Transverse colon (tissue), 4 donors: ENCODE measurements at regions not wholly inside any gene's neighbourhood (a gene's known extent, or its start where the extent isn't known, plus 50 kb on each side); places are given as distances from the start of the nearest gene placed in this dataset.
"Not testable (repeated sequence)": the region's sequence is repeated elsewhere in the genome, so short reads cannot be mapped to it uniquely, and the experiment has no call there.

ENCODE experiments used
- DNase-seq: peaks from one replicate; pipeline ENCODE4 v3.0.0-alpha.2; 2019
- H3K27ac ChIP-seq, 4 donors: fragments of 200-600 bp; sonication (generic); 2 replicates each; pipeline ENCODE4 v1.5.1; 2016 to 2018; ENCODE audit warnings: inconsistent platforms in 4 of 4
- H3K27me3 ChIP-seq: fragments of 200-600 bp; sonication (generic); 2 replicates; pipeline ENCODE4 v1.5.1; 2017; ENCODE audit warnings: inconsistent platforms
- H3K36me3 ChIP-seq, 4 donors: fragments of 200-600 bp; sonication (generic); 2 replicates each; pipeline ENCODE4 v1.5.1; 2017 to 2019; ENCODE audit warnings: inconsistent platforms in 4 of 4
- H3K4me1 ChIP-seq, 4 donors: fragments of 200-600 bp; sonication (generic); 2 replicates each; pipeline ENCODE4 v1.5.1; 2017 to 2020; ENCODE audit warnings: inconsistent platforms in 4 of 4
- H3K4me3 ChIP-seq, 4 donors: fragments of 200-600 bp; sonication (generic); 1 replicate in 1 of 4; 2 replicates in 3 of 4; pipeline versions ENCODE4 v1.5.1 to v1.6.1; 2017 to 2019; ENCODE audit warnings: inconsistent platforms in 4 of 4
- H3K9me3 ChIP-seq, 2 donors: fragments of 200-600 bp; sonication (generic); 2 replicates each; pipeline ENCODE4 v1.5.1; 2017 to 2019; ENCODE audit warnings: inconsistent platforms in 2 of 2
- EP300 ChIP-seq: sonication (generic); formaldehyde crosslinking; IDR thresholded peaks from one replicate; pipeline ENCODE4 v1.6.1; 2017; ENCODE audit warnings: antibody characterized with exemption, low read depth
- POLR2A ChIP-seq: fragments of 450-650 bp; IDR thresholded peaks from one replicate; pipeline ENCODE4 v1.6.1; 2016; ENCODE audit warnings: antibody characterized with exemption, mild to moderate bottlenecking, moderate library complexity
- POLR2AphosphoS5 ChIP-seq, 3 donors: sonication (generic); formaldehyde crosslinking; IDR thresholded peaks; one replicate each; pipeline ENCODE4 v1.6.1; 2016; ENCODE audit warnings: antibody characterized with exemption in 3 of 3
- WGBS, 2 donors: methylation state at CpG; one replicate each; pipeline ENCODE4 v1.1.5; 2018; ENCODE audit warnings: low coverage in 1 of 2; 5-methylcytosine and 5-hydroxymethylcytosine counted together
- in situ Hi-C, 4 donors: fragments of 200-750 bp; cut with MboI; loops; one replicate each; pipeline versions ENCODE4 v1.15.0 to v1.15.1; 2017; ENCODE audit warnings: low sequenced_read_pairs in 3 of 4, low pct_ligation_motif_present in 1 of 4, low pct_unique_long_range_greater_than_20kb in 1 of 4
- intact Hi-C: fragments of 100-400 bp; cut with DNase I; formaldehyde crosslinking; loops from one replicate; pipeline ENCODE4 v1.15.1; 2023; ENCODE audit warnings: low total_unique reads
- TF ChIP-seq, protein P1 (sequence below), 5 experiments: fragments of 200-600 bp in 3 of 5; fragments of 450-650 bp in 2 of 5; sonication (generic) in 3 of 5; IDR thresholded peaks; 1 replicate in 2 of 5; 2 replicates in 3 of 5; pipeline ENCODE4 v1.5.1; 2016 to 2017; ENCODE audit warnings: antibody characterized with exemption in 5 of 5, inconsistent platforms in 3 of 5, mild to moderate bottlenecking in 2 of 5, moderate library complexity in 1 of 5

DNA sequence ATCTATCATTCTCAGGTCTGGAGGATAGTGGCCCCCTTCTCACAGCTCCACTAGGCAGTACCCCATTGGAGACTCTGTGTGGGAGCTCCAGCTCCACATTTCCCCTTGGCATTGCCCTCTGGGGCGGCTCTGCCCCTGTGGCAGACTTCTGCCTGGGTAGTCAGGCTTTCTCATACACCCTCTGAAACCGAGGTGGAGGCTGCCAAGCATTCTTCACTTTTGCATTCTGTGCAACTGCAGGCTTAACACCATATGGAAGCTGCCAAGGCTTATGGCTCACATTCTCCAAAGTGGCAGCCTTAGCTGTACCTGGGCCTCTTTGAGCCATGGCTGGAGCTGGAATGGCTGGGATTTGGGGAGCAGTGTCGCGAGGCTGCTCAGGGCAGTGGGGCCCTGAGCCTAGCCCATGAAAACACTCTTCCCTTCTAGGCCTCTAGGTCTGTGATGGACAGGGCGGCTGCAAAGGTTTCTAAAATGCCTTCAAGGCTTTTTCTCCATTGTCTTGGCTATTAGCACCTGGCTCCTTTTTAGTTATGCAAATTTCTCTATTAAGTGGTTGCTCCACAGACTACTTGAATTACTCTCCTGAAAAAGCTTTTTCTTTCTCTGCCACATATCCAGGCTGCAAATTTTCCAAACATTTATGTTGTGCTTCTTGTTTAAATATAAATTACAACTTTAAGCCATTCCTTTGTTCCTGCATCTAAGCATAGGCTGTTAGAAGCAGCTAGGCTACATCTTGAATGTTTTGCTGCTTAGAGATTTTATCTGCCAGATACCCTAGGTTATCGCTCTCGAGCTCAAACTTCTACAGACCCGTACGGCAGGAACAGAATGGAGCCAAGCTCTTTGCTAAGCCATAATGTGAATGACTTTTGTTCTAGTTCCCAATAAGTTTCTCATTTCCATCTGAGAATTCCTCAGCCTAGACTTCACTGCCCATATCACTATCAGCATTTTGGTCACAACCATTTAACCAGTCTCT, 206.5 kb downstream of the CPS1 start:
- 85 to 97% methylated on average over 4 to 9 of the region's 9 CpGs for WGBS, 2 donors
- TF ChIP-seq POLR2AphosphoS5 (IDR thresholded peaks at IDR 0.05) (no peak), EP300 (no peak), POLR2A (no peak)
- TF ChIP-seq, protein P1, sequence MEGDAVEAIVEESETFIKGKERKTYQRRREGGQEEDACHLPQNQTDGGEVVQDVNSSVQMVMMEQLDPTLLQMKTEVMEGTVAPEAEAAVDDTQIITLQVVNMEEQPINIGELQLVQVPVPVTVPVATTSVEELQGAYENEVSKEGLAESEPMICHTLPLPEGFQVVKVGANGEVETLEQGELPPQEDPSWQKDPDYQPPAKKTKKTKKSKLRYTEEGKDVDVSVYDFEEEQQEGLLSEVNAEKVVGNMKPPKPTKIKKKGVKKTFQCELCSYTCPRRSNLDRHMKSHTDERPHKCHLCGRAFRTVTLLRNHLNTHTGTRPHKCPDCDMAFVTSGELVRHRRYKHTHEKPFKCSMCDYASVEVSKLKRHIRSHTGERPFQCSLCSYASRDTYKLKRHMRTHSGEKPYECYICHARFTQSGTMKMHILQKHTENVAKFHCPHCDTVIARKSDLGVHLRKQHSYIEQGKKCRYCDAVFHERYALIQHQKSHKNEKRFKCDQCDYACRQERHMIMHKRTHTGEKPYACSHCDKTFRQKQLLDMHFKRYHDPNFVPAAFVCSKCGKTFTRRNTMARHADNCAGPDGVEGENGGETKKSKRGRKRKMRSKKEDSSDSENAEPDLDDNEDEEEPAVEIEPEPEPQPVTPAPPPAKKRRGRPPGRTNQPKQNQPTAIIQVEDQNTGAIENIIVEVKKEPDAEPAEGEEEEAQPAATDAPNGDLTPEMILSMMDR (IDR thresholded peaks at IDR 0.05), result no peak
- DNase-seq, result no peak
- intact Hi-C loops, result no loop called here
- Histone ChIP-seq H3K27ac (no peak overlapping the region), H3K4me1 (no peaks in the 10 kb centered on the region), H3K36me3 (no peaks in the 10 kb centered on the region), H3K4me3 (no peak overlapping the region), H3K27me3 (no peaks in the 10 kb centered on the region), H3K9me3 (no peaks in the 10 kb centered on the region)
- in situ Hi-C loops, result no loop called here

DNA sequence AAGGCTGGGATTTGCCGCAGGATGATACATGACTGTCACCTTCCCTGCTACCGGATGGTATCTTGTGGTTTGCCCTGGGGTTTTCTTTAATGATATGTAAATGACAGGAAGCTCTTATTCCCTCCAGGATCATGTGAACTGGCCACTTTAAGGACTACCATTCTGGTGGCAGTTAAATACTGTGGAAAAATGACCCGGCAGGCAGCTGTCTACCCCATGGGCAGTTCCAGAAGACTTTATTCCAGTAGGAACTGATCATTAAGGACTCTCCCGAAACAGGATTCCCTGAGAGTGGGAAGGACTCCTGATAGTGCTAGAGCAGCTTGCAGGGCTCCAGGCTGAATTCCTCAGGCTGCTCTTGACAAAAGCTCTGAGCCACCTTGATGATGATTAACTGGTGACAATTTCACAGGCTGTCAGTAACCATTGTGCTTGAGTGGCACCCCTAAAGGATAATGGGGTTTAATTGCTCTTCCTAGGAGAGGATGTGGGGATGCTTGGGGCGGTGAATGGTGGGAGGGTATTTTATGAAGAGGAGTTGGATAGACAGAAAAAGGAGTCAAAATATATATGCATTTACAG, 212.0 kb downstream of the CPS1 start:
- intact Hi-C loops, result no loop called here
- no peak for DNase-seq
- in situ Hi-C loops, result no loop called here
- Histone ChIP-seq H3K9me3 (no peaks in the 10 kb centered on the region), H3K4me1 (no peaks in the 10 kb centered on the region), H3K27me3 (no peaks in the 10 kb centered on the region), H3K27ac (no peak overlapping the region), H3K36me3 (no peaks in the 10 kb centered on the region), H3K4me3 (no peak overlapping the region)
- WGBS, 2 donors, result 65 to 80% methylated on average over 2 to 4 of the region's 5 CpGs
- TF ChIP-seq POLR2AphosphoS5 (IDR thresholded peaks at IDR 0.05) (no peak), POLR2A (no peak), EP300 (no peak)
- TF ChIP-seq, protein P1 (IDR thresholded peaks at IDR 0.05), result no peak

DNA sequence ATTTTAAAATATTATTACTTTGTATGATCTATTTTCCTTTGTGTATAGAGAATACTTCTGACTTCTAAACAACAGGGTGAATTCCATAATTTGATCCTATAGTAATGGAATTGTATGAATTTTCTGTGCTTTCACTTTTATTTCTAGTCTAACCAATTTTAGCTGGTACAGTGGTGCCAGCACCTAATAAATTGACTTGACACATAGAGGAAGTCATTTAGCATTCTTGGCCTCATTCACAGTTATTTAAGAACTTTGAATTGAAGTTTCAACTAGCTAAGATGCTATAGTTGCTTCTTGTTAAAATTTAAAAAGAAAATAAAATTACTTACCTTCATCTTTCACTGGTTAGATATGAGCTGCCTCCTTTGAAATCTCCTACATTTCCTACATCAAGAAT, 220.4 kb downstream of the CPS1 start:
- TF ChIP-seq EP300, result no peak
- H3K36me3 ChIP-seq, result no peaks in the 10 kb centered on the region
- in situ Hi-C loops (no loop called here), intact Hi-C loops (no loop called here)
- no peaks in the 10 kb centered on the region for H3K27me3 ChIP-seq
- no peak overlapping the region for H3K27ac ChIP-seq
- H3K4me3 ChIP-seq, result no peak overlapping the region
- no peaks in the 10 kb centered on the region for H3K9me3 ChIP-seq
- DNase-seq, result no peak
- H3K4me1 ChIP-seq, result no peaks in the 10 kb centered on the region

DNA sequence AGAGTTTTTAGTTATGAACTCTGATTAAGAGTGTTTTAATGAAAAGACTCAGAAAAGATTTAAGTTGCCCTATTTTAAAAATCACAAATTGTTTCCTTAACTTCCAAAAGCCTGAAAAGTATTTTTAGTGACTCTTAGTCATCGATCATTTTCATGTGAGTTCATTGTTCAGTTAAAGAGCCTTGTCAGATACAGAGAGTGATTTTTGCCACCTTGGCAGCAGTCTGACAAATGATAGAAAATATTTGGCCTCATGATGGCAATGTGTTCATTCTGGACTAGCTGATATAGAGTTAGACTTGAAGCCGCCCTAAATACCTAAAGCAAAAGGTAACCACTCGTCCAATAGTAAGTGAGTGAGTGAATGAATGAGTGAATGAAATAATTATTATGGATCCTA, 225.8 kb downstream of the CPS1 start:
- TF ChIP-seq POLR2A, result no peak
- Histone ChIP-seq H3K27me3 (no peaks in the 10 kb centered on the region), H3K36me3 (no peaks in the 10 kb centered on the region), H3K4me3 (no peak overlapping the region), H3K9me3 (no peaks in the 10 kb centered on the region), H3K27ac (no peak overlapping the region), H3K4me1 (no peaks in the 10 kb centered on the region)
- 55 to 72% methylated on average over 2 to 3 of the region's 3 CpGs for WGBS, 2 donors
- no peak for DNase-seq
- in situ Hi-C loops (no loop called here), intact Hi-C loops (no loop called here)

DNA sequence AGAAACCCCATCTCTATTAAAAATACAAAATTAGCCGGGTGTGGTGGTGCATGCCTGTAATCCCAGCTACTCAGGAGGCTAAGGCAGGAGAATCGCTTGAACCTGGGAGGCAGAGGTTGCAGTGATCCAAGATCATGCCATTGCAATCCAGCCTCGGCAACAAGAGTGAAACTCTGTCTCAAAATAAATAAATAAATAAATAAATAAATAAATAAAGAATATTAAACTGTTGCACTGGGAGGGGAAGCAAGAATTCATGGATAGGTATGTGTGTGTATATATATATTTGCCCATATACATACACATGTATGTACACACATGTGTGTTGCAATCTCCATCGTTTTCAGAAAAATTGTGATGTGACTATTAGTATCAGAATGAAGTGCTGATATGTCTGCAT, 231.4 kb downstream of the CPS1 start:
- in situ Hi-C loops, intact Hi-C loops, H3K4me3 ChIP-seq, H3K4me1 ChIP-seq, DNase-seq, H3K9me3 ChIP-seq, H3K36me3 ChIP-seq, H3K27ac ChIP-seq, H3K27me3 ChIP-seq: not testable (repeated sequence)
- WGBS, 2 donors, result 78 to 88% methylated on average over 2 to 4 of the region's 4 CpGs
